HG02642 (cell line): ENCODE measurements at regions not wholly inside any gene's neighbourhood (a gene's known extent, or its start where the extent isn't known, plus 50 kb on each side); places are given as distances from the start of the nearest gene placed in this dataset.

Experiments used
- ATAC-seq: cut with Tn5 transposase; IDR thresholded peaks from one replicate; pipeline ENCODE4 v1.9.1; 2021; ENCODE audit warnings: mild to moderate bottlenecking; ENCODE audit not compliant: unreplicated experiment, poor library complexity

GRCh38 chr9:89234205-89235067 lies 55.8 kb upstream of the SHC3 start:
- ATAC-seq, result peak; percentile 89

- no peak for ATAC-seq
Measured at GRCh38 chr9:89236955-89237573, 58.4 kb upstream of the SHC3 start.

- no peak for ATAC-seq
Measured at GRCh38 chr9:89238424-89238823, 59.8 kb upstream of the SHC3 start.

- no peak for ATAC-seq
Measured at GRCh38 chr9:89243296-89244061, 64.9 kb upstream of the SHC3 start.

GRCh38 chr9:89246840-89247239 lies 64.2 kb upstream of the CKS2 start:
- ATAC-seq, result no peak

- no peak for ATAC-seq
Measured at GRCh38 chr9:89247431-89248353, 63.3 kb upstream of the CKS2 start.

- ATAC-seq, result no peak
Measured at GRCh38 chr9:89249001-89249400, 62.0 kb upstream of the CKS2 start.

- no peak for ATAC-seq
Measured at GRCh38 chr9:89252651-89253267, 58.2 kb upstream of the CKS2 start.

- ATAC-seq, result no peak
Measured at GRCh38 chr9:89254058-89254772, 56.8 kb upstream of the CKS2 start.

GRCh38 chr9:89254773-89255125 lies 56.2 kb upstream of the CKS2 start:
- ATAC-seq, result no peak

GRCh38 chr9:89256225-89256624 lies 54.8 kb upstream of the CKS2 start:
- no peak for ATAC-seq

- no peak for ATAC-seq
Measured at GRCh38 chr9:89256642-89257041, 54.4 kb upstream of the CKS2 start.

GRCh38 chr9:89260525-89260924 lies 50.5 kb upstream of the CKS2 start:
- ATAC-seq, result no peak
